Immature natural killer cell (primary cell): ENCODE measurements at regions not wholly inside any gene's neighbourhood (a gene's known extent, or its start where the extent isn't known, plus 50 kb on each side); places are given as distances from the start of the nearest gene placed in this dataset.
"Not testable (repeated sequence)": the region's sequence is repeated elsewhere in the genome, so short reads cannot be mapped to it uniquely, and the experiment has no call there.

ENCODE experiments used
- DNase-seq, 3 donors: peaks; one replicate each; pipeline ENCODE4 v3.0.0; 2022; ENCODE audit warnings: mixed read lengths in 1 of 3
- H3K27ac Mint-ChIP-seq, 6 donors: one replicate each; pipeline ENCODE4 v1.8.0; 2020; ENCODE audit warnings: mixed read lengths in 6 of 6, mild to moderate bottlenecking in 5 of 6, inconsistent platforms in 4 of 6, moderate library complexity in 3 of 6
- H3K27me3 Mint-ChIP-seq, 3 donors: one replicate each; pipeline ENCODE4 v1.8.0; 2020 to 2021; ENCODE audit warnings: low read depth in 3 of 3, mild to moderate bottlenecking in 3 of 3, mixed read lengths in 3 of 3, moderate library complexity in 3 of 3, inconsistent platforms in 1 of 3
- H3K36me3 Mint-ChIP-seq, 3 donors: one replicate each; pipeline ENCODE4 v1.8.0; 2020; ENCODE audit warnings: mixed read lengths in 3 of 3, inconsistent platforms in 2 of 3, mild to moderate bottlenecking in 2 of 3
- H3K4me1 Mint-ChIP-seq, 2 donors: one replicate each; pipeline ENCODE4 v1.8.0; 2020; ENCODE audit warnings: inconsistent platforms in 2 of 2, mild to moderate bottlenecking in 2 of 2, mixed read lengths in 2 of 2, moderate library complexity in 1 of 2
- H3K4me3 Mint-ChIP-seq, 5 donors: one replicate each; pipeline ENCODE4 v1.8.0; 2020; ENCODE audit warnings: mild to moderate bottlenecking in 5 of 5, mixed read lengths in 5 of 5, inconsistent platforms in 3 of 5, moderate library complexity in 3 of 5
- H3K9me3 Mint-ChIP-seq, 6 donors: one replicate each; pipeline ENCODE4 v1.8.0; 2020; ENCODE audit warnings: mild to moderate bottlenecking in 6 of 6, mixed read lengths in 6 of 6, inconsistent platforms in 4 of 6, moderate library complexity in 3 of 6

DNA sequence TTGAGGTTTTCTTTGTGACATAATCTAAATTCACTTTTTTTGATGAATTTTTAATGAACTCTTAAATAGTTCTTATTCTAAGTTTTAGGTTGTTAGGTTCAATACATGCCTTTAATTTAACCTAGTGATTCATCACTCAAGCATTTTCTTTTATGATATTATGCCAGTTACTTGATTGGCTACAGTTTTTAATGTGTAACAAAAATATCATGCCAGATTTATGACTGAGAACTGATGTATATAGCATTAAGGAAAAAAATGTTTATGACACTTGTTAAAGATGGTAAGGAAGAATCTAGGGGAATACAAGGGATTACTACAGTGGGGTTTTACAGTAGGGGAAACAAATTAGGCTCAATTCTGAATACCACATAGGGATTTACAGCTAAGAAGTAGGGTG lies 103.1 kb downstream of the VGLL3 start:
- H3K4me1 Mint-ChIP-seq, result no peaks in the 10 kb centered on the region
- no peak for DNase-seq
- no peaks in the 10 kb centered on the region for H3K36me3 Mint-ChIP-seq
- peaks cover 0 to 2% (median 1%) of the 10 kb centered on the region in 3 donors for H3K27me3 Mint-ChIP-seq
- no peak overlapping the region for H3K4me3 Mint-ChIP-seq
- no peak overlapping the region for H3K27ac Mint-ChIP-seq
- peaks cover 7 to 28% (median 24%) of the 10 kb centered on the region in 6 donors for H3K9me3 Mint-ChIP-seq

DNA sequence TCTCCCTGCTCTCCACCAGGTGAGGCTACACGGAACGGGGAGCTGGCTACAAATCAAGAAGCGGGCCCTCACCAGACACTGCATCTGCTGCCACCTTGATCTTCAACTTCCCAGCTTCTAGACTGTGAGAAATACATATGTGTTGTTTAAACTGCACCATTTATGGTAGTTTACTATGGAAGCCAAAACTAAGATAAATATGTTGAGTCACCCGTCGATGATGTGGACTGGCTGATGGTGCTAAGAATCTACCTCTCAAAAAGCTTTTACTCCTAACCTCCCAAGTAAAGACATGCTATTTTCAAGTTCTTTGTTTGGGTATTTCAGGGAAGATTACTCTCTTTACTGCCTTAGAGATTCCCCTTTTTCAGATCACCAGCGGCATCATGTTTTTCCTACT lies 110.9 kb downstream of the VGLL3 start:
- Mint-ChIP-seq H3K27ac (no peak overlapping the region), H3K27me3 (no peaks in the 10 kb centered on the region), H3K4me1 (no peaks in the 10 kb centered on the region), H3K36me3 (no peaks in the 10 kb centered on the region), H3K4me3 (no peak overlapping the region), H3K9me3 (peaks cover 8 to 59% (median 26%) of the 10 kb centered on the region in 6 donors)
- no peak for DNase-seq

DNA sequence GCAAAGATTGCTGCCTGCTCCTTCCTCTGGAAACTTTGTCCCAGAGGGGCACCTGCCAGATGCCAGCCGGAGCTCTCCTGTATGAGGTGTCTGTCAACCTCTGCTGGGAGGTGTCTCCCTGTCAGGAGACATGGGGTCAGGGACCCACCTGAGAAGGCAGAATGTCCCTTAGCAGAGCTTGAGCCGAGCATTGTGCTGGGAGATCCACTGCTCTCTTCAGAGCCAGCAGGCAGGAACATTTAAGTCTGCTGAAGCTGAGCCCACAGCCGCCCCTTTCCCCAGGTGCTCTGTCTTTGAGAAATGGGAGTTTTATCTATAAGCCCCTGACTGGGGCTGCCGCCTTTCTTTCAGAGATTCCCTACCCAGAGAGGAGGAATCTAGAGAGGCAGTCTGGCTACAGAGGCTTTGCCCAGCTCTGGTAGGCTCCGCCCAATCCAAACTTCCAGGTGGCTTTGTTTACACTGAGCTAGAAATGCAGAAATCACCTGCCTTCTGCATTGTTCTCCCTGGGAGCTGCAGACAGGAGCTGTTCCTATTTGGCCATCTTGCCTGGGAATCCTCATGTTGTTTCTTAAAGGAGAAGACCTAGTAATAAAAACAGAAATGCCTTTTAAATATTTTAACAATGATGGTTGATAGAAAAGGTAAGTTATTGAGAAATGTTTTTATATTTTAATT lies 114.3 kb downstream of the VGLL3 start:
- H3K36me3 Mint-ChIP-seq, H3K27ac Mint-ChIP-seq, DNase-seq, H3K4me3 Mint-ChIP-seq, H3K4me1 Mint-ChIP-seq, H3K27me3 Mint-ChIP-seq: not testable (repeated sequence)
- peaks cover 13 to 54% (median 38%) of the 10 kb centered on the region in 6 donors for H3K9me3 Mint-ChIP-seq

DNA sequence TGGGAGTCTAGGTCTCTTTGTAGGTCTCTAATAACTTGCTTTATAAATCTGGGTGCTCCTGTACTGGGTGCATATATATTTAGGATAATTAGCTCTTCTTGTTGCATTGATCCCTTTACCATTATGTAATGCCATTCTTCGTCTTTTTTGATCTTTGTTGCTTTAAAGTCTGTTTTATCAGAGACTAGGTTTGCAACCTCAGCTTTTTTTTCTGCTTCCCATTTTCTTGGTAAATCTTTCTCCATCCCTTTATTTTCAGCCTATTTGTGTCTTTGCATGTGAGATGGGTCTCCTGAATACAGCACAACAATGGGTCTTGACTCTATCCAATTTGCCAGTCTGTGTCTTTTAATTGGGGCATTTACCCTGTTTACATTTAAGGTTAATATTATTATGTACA lies 116.2 kb downstream of the VGLL3 start:
- not testable (repeated sequence) for DNase-seq, H3K36me3 Mint-ChIP-seq, H3K27me3 Mint-ChIP-seq, H3K4me3 Mint-ChIP-seq, H3K4me1 Mint-ChIP-seq, H3K27ac Mint-ChIP-seq
- H3K9me3 Mint-ChIP-seq, result peaks cover 13 to 40% (median 37%) of the 10 kb centered on the region in 6 donors

DNA sequence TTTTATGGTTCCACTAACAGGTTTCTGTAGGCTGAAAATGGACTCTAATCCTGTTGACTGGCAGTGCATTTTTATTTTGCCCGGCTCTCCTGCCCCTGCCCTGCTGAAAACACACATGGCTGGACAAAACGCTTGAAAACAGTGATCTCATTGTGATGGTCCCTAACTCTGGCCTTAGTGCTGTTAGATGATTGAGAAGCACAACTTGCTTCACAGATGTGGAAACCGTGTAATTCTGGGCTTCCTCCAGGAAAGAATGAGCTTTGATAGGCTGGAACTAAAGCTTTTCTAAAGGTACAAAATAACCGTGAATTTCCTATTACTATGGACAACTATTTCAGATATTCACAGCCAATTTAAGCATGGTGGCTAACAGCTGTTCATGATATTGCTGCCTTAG lies 121.4 kb downstream of the VGLL3 start:
- Mint-ChIP-seq H3K9me3 (peaks cover 9 to 39% (median 26%) of the 10 kb centered on the region in 6 donors), H3K4me3 (no peak overlapping the region), H3K4me1 (no peaks in the 10 kb centered on the region), H3K36me3 (peaks cover 0 to 8% (median 0%) of the 10 kb centered on the region in 3 donors), H3K27me3 (peaks cover 0 to 1% (median 0%) of the 10 kb centered on the region in 3 donors), H3K27ac (no peak overlapping the region)
- DNase-seq, result no peak

DNA sequence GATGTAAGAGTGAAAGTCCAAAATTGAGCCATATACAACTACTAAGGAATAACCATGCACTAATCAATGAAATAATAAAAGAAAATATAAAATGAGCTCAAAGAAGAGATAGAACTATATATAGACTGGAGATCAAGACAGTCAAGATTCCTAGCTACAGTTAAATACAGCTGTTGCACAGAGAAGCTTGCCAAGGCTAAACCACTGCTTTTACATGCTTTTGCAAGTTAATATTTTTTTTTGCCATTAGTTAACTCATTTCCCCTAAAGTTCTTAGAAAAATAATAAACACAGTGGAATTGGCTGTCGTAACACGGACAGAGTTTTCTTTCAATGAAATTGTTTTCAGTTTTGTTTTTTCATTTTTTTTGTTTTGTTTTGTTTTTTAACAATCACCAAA lies 123.0 kb downstream of the VGLL3 start:
- H3K27ac Mint-ChIP-seq, result no peak overlapping the region
- peaks cover 0 to 1% (median 0%) of the 10 kb centered on the region in 3 donors for H3K27me3 Mint-ChIP-seq
- peaks cover 4 to 28% (median 18%) of the 10 kb centered on the region in 6 donors for H3K9me3 Mint-ChIP-seq
- no peaks in the 10 kb centered on the region for H3K36me3 Mint-ChIP-seq
- H3K4me3 Mint-ChIP-seq, result no peak overlapping the region
- H3K4me1 Mint-ChIP-seq, result no peaks in the 10 kb centered on the region
- no peak for DNase-seq

DNA sequence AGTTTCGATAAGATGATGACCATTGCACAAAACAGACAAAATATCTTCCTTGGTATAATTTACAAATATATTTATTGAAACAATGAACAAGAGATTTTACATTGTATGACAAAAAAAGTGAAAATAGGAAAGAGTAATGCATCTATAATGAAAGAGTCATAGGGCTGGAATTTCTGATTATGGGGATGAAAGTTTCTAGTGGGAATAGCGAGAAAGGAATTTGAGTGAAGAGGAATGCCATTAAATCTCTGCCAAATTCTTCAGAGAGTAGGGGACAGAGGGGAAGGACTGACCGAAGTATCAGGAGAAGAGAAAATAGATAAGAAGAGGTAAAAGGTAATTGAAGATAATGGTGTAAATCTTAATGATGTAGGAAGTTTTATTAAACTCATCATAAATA lies 125.4 kb downstream of the VGLL3 start:
- H3K4me3 Mint-ChIP-seq, result no peak overlapping the region
- no peaks in the 10 kb centered on the region for H3K4me1 Mint-ChIP-seq
- H3K27ac Mint-ChIP-seq, result no peak overlapping the region
- no peak for DNase-seq
- peaks cover 9 to 35% (median 23%) of the 10 kb centered on the region in 6 donors for H3K9me3 Mint-ChIP-seq
- no peaks in the 10 kb centered on the region for H3K27me3 Mint-ChIP-seq
- no peaks in the 10 kb centered on the region for H3K36me3 Mint-ChIP-seq

DNA sequence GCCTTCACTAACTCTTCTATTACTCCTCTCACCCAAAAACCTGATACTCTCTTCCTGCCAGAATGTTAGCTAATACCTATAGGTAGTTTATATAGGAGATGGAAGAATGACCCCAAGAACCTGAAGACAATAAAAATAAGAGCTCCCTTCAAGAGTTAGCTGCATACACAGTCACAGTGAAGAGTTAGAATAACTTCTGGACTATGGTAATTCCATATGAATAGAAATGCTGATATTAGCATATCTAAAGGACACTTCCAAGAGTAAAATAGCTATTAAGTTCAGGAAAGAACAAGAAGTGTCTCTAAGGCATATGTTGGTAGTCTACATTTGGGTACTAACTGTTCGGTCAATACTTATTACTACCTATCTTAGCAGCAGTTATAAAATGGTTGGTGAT lies 134.2 kb downstream of the VGLL3 start:
- H3K27ac Mint-ChIP-seq, result no peak overlapping the region
- no peak overlapping the region for H3K4me3 Mint-ChIP-seq
- no peaks in the 10 kb centered on the region for H3K27me3 Mint-ChIP-seq
- peaks cover 2 to 17% (median 8%) of the 10 kb centered on the region in 6 donors for H3K9me3 Mint-ChIP-seq
- DNase-seq, result no peak
- H3K36me3 Mint-ChIP-seq, result no peaks in the 10 kb centered on the region
- no peaks in the 10 kb centered on the region for H3K4me1 Mint-ChIP-seq

DNA sequence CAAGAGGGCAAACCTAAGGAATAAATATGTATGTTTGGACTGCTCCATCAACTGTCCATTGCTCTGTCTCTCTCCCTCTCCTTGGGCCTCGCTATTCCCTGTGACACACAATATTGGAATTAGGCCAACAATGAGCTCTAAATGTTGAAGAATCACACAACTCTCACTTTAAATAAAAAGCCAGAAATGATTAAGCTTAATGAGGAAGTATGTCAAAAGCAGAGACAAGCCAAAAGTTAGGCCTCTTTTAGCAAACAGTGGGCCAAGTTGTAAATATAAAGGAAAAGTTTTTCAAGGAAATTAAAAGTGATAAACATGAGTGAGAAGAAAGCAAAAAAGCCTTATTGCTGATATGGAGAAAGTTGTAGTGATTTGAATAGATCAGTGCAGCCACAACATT lies 141.0 kb downstream of the VGLL3 start:
- H3K4me3 Mint-ChIP-seq, result no peak overlapping the region
- no peaks in the 10 kb centered on the region for H3K27me3 Mint-ChIP-seq
- DNase-seq, result no peak
- peaks cover 3 to 38% (median 13%) of the 10 kb centered on the region in 6 donors for H3K9me3 Mint-ChIP-seq
- no peaks in the 10 kb centered on the region for H3K4me1 Mint-ChIP-seq
- no peak overlapping the region for H3K27ac Mint-ChIP-seq
- no peaks in the 10 kb centered on the region for H3K36me3 Mint-ChIP-seq

DNA sequence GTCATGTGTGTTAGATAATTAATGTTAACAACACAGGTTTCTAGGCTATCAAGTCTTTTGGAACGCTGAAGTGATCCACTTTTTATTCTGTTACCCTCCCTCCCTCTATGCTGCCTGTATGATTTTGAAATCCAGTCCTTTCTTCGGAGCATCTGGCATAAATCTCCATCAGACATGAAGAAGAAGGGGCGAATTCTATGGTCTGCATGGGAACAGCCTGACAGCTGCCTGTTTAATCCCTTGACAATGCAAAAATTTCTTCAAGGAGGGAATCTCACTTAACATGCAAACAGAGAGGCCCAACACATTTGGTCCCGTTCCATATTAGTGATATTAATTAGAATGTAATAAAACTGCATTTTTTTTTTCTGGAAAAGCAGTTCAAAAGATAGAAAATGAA lies 145.2 kb downstream of the VGLL3 start:
- Mint-ChIP-seq H3K4me1 (no peaks in the 10 kb centered on the region), H3K36me3 (no peaks in the 10 kb centered on the region), H3K27ac (no peak overlapping the region), H3K27me3 (peaks cover 0 to 1% (median 0%) of the 10 kb centered on the region in 3 donors), H3K9me3 (peaks cover 6 to 49% (median 17%) of the 10 kb centered on the region in 6 donors), H3K4me3 (no peak overlapping the region)
- DNase-seq, result no peak

DNA sequence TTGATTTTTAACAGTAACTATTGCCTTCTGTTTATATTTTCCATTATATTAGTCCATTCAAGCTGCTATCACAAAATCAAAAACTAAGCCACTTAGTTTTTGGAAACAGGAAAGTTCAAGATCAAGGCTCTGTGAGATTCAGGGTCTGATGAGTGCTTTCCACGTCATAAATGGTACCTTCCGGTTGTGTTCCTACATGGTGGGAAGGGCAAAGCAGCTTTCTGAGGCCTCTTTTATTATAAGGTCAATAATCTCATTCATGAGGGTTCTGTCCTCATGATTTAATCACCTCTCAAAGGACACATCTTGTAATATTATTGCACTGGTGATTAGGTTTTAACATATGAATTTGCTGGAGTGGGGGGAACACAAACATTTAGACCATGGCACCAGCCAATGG lies 152.0 kb downstream of the VGLL3 start:
- Mint-ChIP-seq H3K36me3 (no peaks in the 10 kb centered on the region), H3K27me3 (peaks cover 0 to 3% (median 0%) of the 10 kb centered on the region in 3 donors), H3K27ac (no peak overlapping the region), H3K9me3 (peaks cover 0 to 34% (median 15%) of the 10 kb centered on the region in 6 donors), H3K4me3 (no peak overlapping the region), H3K4me1 (no peaks in the 10 kb centered on the region)
- DNase-seq, result no peak

DNA sequence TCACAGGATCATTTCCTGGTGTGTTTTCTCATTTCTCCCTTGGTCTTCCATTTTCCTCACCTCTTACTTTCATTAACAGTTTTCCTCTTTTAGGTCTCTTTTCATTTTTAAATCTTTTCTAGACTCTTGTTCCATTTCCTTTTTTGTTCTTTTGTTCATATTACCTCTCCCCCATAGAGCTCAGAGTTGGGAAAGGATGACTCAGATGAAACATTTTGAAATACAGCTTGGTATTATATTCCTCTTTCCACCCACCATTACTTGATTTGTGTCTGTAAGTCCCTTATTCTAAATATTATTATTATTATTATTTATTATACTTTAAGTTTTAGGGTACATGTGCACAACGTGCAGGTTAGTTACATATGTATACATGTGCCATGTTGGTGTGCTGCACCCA lies 153.1 kb downstream of the VGLL3 start:
- H3K27me3 Mint-ChIP-seq, result peaks cover 0 to 3% (median 0%) of the 10 kb centered on the region in 3 donors
- H3K9me3 Mint-ChIP-seq, result peaks cover 2 to 28% (median 13%) of the 10 kb centered on the region in 6 donors
- H3K4me1 Mint-ChIP-seq, result no peaks in the 10 kb centered on the region
- no peak for DNase-seq
- H3K27ac Mint-ChIP-seq, result no peak overlapping the region
- H3K36me3 Mint-ChIP-seq, result no peaks in the 10 kb centered on the region
- H3K4me3 Mint-ChIP-seq, result no peak overlapping the region

DNA sequence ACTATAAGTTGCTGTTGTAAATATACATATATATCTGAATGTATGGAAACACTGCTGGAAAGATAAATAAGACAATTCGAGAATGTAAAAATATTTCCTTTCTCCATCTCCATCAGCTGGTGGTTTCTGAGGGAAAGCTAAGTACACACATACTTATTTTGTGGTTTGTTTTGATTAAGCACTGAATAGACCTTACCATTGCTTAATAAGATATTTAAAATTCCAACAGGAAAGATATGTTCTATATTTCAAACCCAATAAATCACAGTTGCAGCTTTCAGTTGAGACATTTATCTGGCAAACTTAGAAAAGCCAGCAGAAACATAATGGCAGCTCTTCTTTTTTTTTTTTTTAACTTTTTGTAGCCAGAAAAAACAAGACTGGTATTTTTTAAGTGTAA lies 160.4 kb downstream of the VGLL3 start:
- H3K9me3 Mint-ChIP-seq, result peaks cover 5 to 40% (median 14%) of the 10 kb centered on the region in 6 donors
- no peak overlapping the region for H3K4me3 Mint-ChIP-seq

DNA sequence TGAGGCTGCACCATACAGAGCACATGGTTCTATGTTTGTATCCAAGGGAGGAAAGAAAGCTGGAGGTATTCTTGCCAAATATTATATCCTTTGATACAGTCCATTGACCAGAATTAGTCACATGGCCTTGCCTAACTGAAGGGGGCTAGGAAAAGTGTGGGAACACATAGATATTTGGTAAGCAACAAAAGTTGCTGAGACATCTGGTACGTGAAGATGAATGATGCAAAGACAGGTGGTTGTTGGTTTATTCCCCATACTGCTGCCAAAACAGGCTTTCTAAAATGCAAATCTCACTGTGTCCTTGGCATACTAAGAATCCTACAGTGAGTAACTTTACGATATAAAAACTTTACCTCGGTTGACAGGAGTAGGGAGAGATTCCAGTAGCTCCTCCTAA lies 162.2 kb downstream of the VGLL3 start:
- H3K9me3 Mint-ChIP-seq, result peaks cover 5 to 30% (median 12%) of the 10 kb centered on the region in 6 donors
- peaks cover 0 to 1% (median 0%) of the 10 kb centered on the region in 3 donors for H3K27me3 Mint-ChIP-seq
- DNase-seq, result no peak
- H3K4me1 Mint-ChIP-seq, result no peaks in the 10 kb centered on the region
- no peak overlapping the region for H3K27ac Mint-ChIP-seq
- H3K4me3 Mint-ChIP-seq, result no peak overlapping the region
- H3K36me3 Mint-ChIP-seq, result peaks cover 0 to 3% (median 0%) of the 10 kb centered on the region in 3 donors

More for the DNA sequence above, 160.4 kb downstream of the VGLL3 start:
- peaks cover 0 to 3% (median 0%) of the 10 kb centered on the region in 3 donors for H3K36me3 Mint-ChIP-seq
- no peak overlapping the region for H3K27ac Mint-ChIP-seq
- peaks cover 0 to 1% (median 0%) of the 10 kb centered on the region in 3 donors for H3K27me3 Mint-ChIP-seq
- H3K4me1 Mint-ChIP-seq, result no peaks in the 10 kb centered on the region
- no peak for DNase-seq

DNA sequence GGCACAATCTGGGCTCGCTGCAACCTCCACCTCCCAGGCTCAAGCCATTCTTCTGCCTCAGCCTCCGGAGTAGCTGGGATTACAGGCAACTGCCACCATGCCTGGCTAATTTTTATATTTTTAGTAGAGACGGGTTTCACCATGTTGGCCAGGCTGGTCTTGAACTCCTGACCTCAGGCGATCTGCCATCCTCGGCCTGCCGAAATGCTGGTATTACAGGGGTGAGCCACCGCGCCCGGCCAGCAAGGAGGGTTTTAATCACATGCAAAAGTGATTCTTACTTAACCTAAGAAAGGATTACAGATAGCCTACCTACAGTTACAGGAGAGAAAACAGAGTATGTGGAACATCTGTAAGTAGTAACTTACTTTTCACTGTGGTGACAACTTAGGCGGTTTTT lies 163.4 kb downstream of the VGLL3 start:
- H3K9me3 Mint-ChIP-seq, result peaks cover 4 to 30% (median 11%) of the 10 kb centered on the region in 6 donors
- H3K27me3 Mint-ChIP-seq, H3K4me1 Mint-ChIP-seq, H3K36me3 Mint-ChIP-seq, H3K4me3 Mint-ChIP-seq, DNase-seq, H3K27ac Mint-ChIP-seq: not testable (repeated sequence)
